ENCODE measurements at regions not wholly inside any gene's neighbourhood (a gene's known extent, or its start where the extent isn't known, plus 50 kb on each side); places are given as distances from the start of the nearest gene placed in this dataset.

DNA sequence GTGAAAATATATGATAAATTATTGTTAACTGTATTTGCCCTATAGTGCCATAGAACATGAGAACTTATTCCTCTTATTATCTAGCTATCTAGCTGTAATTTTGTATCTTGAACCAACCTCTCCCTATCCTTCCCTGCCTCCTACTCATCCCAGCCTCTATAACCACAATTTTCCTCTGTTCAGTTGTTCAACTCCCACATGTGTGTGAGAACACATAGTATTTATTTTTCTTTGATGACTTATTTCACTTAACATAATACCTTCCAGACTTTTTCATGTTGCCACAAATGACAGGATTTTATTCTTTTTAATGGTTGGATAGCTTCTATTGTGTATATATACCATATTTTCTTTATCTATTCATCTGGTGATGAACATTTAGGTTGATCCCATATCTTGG is 85.4 kb upstream of the SUCLG2 start:
- Histone ChIP-seq H3K27ac (ENCODE audit: low read depth in 1 of 2, low read length in 2 of 2) (no peak overlapping the region), H3K4me2 (replicated peaks; ENCODE audit: extremely low read depth, low read length, poor library complexity, severe bottlenecking) (no peak overlapping the region), H3K27me3 (ENCODE audit: control insufficient read depth in 2 of 2, insufficient read depth in 2 of 2, low read length in 2 of 2) (no peaks in the 10 kb centered on the region), H3K79me2 (ENCODE audit: insufficient read depth, low read length) (no peaks in the 10 kb centered on the region), H3K4me1 (ENCODE audit: control insufficient read depth in 1 of 2, insufficient read depth in 2 of 2, low read length in 2 of 2) (no peaks in the 10 kb centered on the region), H3K4me3 (replicated peaks in 1 of 3; ENCODE audit: low read depth in 2 of 3, low read length in 3 of 3) (no peak overlapping the region), H3K9me3 (replicated peaks in 1 of 2; ENCODE audit: control insufficient read depth in 1 of 2, insufficient read depth in 1 of 2, low read length in 2 of 2) (no peaks in the 10 kb centered on the region), H4K20me1 (ENCODE audit: insufficient read depth, low read length) (no peaks in the 10 kb centered on the region), H3K9ac (ENCODE audit: insufficient read depth, low read length, poor library complexity, severe bottlenecking) (no peak overlapping the region), H2AFZ (ENCODE audit: insufficient read depth, low read depth, low read length, poor library complexity, severe bottlenecking) (no peak overlapping the region), H3K36me3 (replicated peaks in 1 of 2; ENCODE audit: control insufficient read depth in 1 of 2, insufficient read depth in 2 of 2, low read length in 2 of 2) (no peaks in the 10 kb centered on the region)
- no peaks in the 10 kb centered on the region for H3K4me1 Mint-ChIP-seq
- no peak for DNase-seq
- H3K27me3 Mint-ChIP-seq (ENCODE audit: low read depth in 3 of 3): no peaks in the 10 kb centered on the region
- no peak for TF ChIP-seq CTCF (IDR thresholded peaks at IDR 0.05)
- H3K9me3 Mint-ChIP-seq: peaks cover 0 to 5% (median 0%) of the 10 kb centered on the region in 7 donors
- H3K4me3 Mint-ChIP-seq: no peak overlapping the region
- intact Hi-C loops (cut with micrococcal nuclease): no loop called here
- H3K36me3 Mint-ChIP-seq: no peaks in the 10 kb centered on the region
- H3K27ac Mint-ChIP-seq: no peak overlapping the region

GRCh38 chr3:67737906-67738865 is 83.8 kb upstream of the SUCLG2 start:
- Histone ChIP-seq H3K79me2 (ENCODE audit: insufficient read depth, low read length) (no peaks in the 10 kb centered on the region), H3K4me1 (ENCODE audit: control insufficient read depth in 1 of 2, insufficient read depth in 2 of 2, low read length in 2 of 2) (no peaks in the 10 kb centered on the region), H3K27ac (ENCODE audit: low read depth in 1 of 2, low read length in 2 of 2) (no peak overlapping the region), H3K36me3 (replicated peaks in 1 of 2; ENCODE audit: control insufficient read depth in 1 of 2, insufficient read depth in 2 of 2, low read length in 2 of 2) (no peaks in the 10 kb centered on the region), H3K4me3 (replicated peaks in 1 of 3; ENCODE audit: low read depth in 2 of 3, low read length in 3 of 3) (no peak overlapping the region), H3K9ac (ENCODE audit: insufficient read depth, low read length, poor library complexity, severe bottlenecking) (no peak overlapping the region), H3K9me3 (replicated peaks in 1 of 2; ENCODE audit: control insufficient read depth in 1 of 2, insufficient read depth in 1 of 2, low read length in 2 of 2) (no peaks in the 10 kb centered on the region), H3K27me3 (ENCODE audit: control insufficient read depth in 2 of 2, insufficient read depth in 2 of 2, low read length in 2 of 2) (no peaks in the 10 kb centered on the region), H4K20me1 (ENCODE audit: insufficient read depth, low read length) (no peaks in the 10 kb centered on the region), H3K4me2 (replicated peaks; ENCODE audit: extremely low read depth, low read length, poor library complexity, severe bottlenecking) (no peak overlapping the region), H2AFZ (ENCODE audit: insufficient read depth, low read depth, low read length, poor library complexity, severe bottlenecking) (no peak overlapping the region)
- Mint-ChIP-seq H3K4me3 (no peak overlapping the region), H3K27ac (no peak overlapping the region), H3K27me3 (ENCODE audit: low read depth in 3 of 3) (no peaks in the 10 kb centered on the region), H3K9me3 (peaks cover 0 to 5% (median 2%) of the 10 kb centered on the region in 7 donors), H3K4me1 (no peaks in the 10 kb centered on the region), H3K36me3 (no peaks in the 10 kb centered on the region)
- WGBS (ENCODE audit: insufficient coverage): 80% methylated on average over 2 of the region's 9 CpGs
- TF ChIP-seq CTCF (IDR thresholded peaks at IDR 0.05): no peak
- DNase-seq: no peak
- intact Hi-C loops (cut with micrococcal nuclease): no loop called here
